HG03432 (cell line): ENCODE measurements at regions not wholly inside any gene's neighbourhood (a gene's known extent, or its start where the extent isn't known, plus 50 kb on each side); places are given as distances from the start of the nearest gene placed in this dataset.

Experiments used
- ATAC-seq: cut with Tn5 transposase; IDR thresholded peaks from one replicate; pipeline ENCODE4 v1.9.1; 2021; ENCODE audit warnings: mild to moderate bottlenecking, moderate library complexity; ENCODE audit not compliant: unreplicated experiment

DNA sequence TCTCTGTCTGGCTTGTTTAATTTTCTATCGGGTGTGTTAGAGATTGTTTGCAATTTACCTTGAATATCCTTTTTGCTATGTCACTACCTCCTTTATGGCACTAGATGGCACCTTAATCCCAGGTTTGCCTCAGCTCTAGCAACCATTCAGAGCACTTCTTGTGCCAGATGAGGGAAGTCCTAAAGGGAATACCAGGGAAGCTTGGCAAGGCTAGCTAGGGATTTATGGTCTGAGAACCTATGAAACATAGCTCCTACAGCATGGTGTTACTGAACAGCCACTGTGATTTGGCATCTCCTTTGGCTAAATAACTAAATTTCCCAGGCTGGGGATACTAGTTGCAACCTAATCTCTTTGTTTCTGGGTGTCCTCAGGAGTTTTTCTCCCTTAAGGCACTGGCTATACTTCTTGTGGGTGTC is 69.0 kb upstream of the VOPP1 start:
- peak; percentile 86 for ATAC-seq

DNA sequence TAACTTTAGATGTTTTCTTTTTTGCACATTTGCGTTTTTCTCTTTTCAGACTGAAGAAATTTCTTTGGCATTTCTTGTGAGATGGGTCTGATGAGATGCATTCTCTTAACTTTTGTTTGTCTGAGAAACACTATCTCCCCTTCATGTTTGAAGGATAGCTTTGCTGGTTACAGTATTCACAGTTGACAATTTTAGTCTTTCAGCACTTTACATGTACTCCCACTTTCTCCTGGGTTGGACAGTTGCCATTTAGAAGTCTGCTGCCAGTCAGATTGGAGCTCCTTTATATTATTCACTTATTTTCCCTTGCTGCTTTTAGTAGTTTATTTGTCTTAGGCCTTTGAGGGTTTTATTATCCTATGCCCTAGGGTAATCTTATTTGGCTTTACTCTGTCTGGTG is 67.3 kb upstream of the VOPP1 start:
- ATAC-seq = no peak

- no peak for ATAC-seq
Observed at GRCh38 chr7:55629051-55629677, 56.9 kb upstream of the VOPP1 start.

GRCh38 chr7:55624813-55625212 is 52.5 kb upstream of the VOPP1 start:
- no peak for ATAC-seq

- no peak for ATAC-seq
Observed at GRCh38 chr7:55623617-55624016, 51.3 kb upstream of the VOPP1 start.

- no peak for ATAC-seq
Observed at GRCh38 chr7:55622241-55622640, 49.9 kb upstream of the VOPP1 start.
